Right renal pelvis (tissue), 4 donors: ENCODE measurements at regions not wholly inside any gene's neighbourhood (a gene's known extent, or its start where the extent isn't known, plus 50 kb on each side); places are given as distances from the start of the nearest gene placed in this dataset.

Experiments used
- DNase-seq, 4 donors: peaks; one replicate each; pipeline ENCODE4 v3.0.0-alpha.2; 2013; ENCODE audit warnings: low read depth in 4 of 4, low spot score in 3 of 4, missing footprints in 1 of 4

- no peak for DNase-seq
Observed at GRCh38 chr18:54100920-54101470, 123.5 kb downstream of the MBD2 start.

DNA sequence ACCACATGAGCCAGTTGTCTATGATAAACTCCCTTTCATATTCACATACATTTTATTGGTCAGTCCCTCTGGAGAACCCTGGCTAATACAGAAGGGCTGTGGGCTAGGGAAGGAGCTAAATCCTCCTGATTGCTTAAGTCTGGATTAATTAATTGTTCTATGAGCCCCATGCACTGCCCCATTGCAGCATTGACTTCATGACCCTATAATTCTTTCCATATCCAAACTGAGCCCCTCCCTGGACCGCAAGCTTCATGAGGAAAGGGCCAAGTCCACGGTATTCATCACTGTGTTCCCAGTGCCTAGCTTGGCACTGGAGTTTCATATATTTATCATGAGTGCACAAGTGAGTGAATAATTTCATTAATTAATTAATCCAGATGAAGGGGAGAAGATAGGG lies 124.0 kb downstream of the MBD2 start:
- DNase-seq: no peak

DNA sequence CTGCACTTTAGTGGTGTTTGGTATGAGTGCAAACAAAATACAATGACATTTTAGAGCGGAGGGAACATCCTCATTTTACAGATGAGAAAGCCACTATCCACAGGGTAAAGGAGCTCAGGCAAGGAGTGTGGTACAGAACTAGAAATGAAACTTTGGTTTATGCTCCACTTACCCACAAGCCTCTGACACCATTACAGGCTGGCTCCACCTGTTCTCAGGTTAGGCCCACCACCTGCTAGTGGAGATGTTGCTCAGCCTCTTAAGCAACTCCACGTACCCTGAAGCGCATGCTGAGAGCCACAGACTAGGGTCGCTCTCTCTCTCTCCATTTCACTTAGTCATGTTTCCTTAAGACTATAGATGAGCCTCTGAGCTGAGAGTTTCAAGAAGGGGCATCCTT lies 130.0 kb downstream of the MBD2 start:
- DNase-seq: no peak

DNA sequence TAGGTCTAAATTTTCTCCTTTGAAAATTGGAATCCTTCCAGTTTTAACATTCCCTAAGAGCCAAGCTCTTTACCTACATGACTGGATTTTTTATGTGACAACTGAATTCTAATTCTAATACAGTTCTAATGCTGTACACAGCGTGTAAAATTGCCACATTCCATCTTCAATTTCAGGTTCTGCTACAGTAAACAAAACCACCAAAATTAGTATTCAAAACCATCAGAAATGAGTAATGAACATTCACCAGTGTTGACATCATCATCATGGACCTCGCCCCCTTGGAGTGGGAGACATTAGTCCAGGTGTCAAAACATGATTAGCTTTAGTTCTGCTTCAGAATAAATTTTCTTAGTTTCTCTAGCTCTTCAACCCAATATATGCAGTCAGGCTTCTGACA lies 133.6 kb downstream of the MBD2 start:
- no peak for DNase-seq

- no peak for DNase-seq
Observed at GRCh38 chr18:54089749-54090459, 134.6 kb downstream of the MBD2 start.

- DNase-seq: no peak
Observed at GRCh38 chr18:54086863-54087262, 137.6 kb downstream of the MBD2 start.

DNA sequence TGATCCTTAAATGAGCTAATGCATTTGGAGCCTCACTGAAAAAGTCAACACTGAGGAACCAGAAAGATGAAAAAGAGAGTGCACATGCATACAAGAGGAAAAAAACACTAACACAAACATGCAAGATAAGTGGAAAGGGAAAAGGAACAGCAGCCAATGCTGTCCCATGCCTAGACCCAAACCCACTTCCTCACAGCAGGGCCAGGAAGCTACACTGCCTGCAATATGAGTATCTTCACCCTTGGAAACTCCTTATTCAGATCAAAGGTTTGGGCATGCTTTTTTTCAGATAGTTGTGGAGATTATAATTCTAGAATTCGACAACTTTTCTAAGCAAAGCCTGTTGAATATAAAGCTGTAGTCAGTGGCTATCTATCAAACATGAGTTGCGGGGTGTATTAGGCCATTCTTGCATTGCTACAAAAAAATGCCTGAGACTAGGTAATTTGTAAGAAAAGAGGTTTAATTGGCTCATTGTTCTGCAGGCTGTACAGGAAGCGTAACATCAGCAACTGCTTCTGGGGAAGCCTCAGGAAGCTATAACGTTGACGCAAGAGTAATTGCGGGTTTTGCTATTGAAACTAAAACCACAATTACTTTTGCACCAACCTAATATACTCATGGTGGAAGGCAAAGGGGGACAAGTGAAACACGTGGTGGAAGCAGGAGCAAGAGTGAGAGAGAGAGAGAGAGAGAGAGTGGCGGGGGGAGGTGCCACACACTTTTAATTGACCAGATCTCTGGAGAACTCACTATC lies 138.2 kb downstream of the MBD2 start:
- no peak for DNase-seq

- DNase-seq: no peak
Observed at GRCh38 chr18:54080858-54081257, 143.6 kb downstream of the MBD2 start.

DNA sequence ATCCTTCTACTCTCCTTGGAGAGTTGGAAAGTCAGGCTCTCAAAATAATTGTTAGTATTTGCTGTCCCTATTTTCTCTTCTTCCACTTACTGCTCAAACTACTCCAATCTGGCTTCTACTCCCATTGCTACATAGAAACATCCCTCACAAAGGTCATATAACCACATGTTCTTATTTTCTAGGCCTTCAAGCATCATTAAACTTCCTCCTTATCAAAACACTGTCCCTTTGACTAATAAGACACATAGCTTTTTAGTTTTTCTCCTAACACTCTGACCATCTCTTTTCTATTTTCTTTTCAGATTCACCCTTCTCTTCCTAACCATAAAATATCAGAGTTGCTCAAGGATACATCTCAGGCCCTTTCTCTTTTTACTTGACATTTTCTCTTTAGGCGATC lies 148.3 kb downstream of the MBD2 start:
- DNase-seq: peak in 1 of 4 donors; percentile 8

DNA sequence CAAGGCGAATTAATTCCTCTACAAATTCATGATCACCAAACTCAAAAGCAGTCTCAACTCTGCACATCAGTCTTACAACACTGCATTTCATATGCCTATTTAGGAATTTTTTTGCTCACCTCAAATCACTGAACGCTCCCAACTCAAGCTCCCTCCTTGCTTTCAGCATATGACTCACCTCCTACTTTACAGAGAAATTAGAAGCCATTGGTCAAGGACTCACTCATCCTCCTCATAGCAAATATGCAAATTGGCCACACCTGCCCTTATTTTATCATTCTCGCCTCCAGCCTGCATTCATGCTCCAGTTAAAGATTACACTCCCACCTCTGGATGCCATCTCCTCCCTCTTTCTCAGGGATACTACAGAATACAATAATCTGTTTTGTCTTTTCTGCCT lies 148.8 kb downstream of the MBD2 start:
- no peak for DNase-seq

DNA sequence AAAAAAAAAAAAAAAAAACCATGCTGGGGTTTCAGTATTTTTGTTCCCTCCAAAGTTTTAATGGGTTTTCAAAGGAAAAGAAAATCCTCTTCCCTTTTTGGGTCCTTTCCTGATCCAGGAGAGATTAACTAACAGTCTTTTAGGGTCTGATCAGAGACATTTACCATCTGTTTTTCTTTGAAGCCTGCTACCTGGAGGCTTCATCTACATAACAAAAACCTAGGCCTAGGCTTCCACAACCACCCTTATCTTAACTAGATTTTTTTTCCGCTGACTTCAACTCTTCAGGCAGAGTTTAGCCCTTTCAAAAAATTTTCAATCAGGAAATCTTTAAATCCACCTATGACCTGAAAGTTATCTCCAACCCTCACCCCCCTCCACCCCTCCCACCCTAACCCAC lies 154.7 kb downstream of the MBD2 start:
- no peak for DNase-seq

- no peak for DNase-seq
Observed at GRCh38 chr18:54060343-54061005, 164.0 kb downstream of the MBD2 start.

DNA sequence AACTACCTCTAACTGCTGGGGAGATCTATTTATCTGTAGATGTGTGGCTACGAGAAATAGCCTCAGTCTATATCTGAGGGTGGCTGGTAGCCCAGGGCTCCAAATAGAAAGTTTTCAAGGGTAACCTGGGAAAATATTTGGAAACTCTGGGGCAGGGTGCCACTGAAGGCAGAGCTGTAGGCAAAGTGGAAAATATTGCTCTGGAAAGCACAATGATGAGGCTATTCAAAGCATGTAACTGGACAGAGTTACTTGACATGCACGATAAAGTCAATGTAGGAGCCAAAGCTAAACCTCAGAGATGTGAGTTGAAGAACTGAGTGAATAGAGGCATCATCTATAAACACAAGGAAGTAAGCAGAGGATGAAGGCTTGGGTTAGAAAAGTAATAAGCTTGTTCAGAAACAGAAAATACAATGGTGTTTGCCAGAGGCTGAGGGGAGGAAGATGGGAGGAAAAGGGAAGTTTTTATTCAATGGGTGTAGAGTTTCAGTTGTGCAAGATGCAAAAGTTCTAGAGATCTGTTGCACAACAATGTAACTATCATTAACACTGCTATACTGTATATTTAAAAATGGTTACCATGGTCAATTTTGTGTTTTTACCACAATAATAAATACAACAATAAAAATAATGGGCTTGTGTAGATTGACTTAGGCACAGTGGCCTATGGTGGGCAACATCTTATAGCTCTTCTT lies 171.6 kb downstream of the MBD2 start:
- DNase-seq: no peak

GRCh38 chr18:54052259-54052658 lies 172.2 kb downstream of the MBD2 start:
- no peak for DNase-seq

- DNase-seq: no peak
Observed at GRCh38 chr18:54043484-54044251, 180.8 kb downstream of the MBD2 start.

DNA sequence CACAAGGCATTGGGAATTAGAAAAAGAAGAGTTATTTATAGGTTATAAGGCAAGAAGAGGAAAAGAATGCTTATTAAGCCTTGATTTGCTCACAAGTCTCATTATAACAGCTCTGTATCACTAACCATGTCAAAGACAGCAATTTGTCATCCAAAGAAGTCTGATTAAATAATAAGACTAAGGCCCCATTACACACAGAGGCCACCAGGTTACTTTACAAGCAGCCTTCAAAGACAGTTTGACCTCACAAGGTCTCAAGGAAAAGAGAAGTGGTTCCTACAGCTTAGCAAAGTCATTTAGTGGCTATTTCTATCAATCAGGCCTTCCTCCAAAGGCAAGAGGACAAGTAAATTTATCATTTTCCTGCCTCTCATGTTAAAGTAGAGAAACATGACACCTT lies 188.5 kb downstream of the MBD2 start:
- no peak for DNase-seq

- no peak for DNase-seq
Observed at GRCh38 chr18:54033052-54033451, 191.4 kb downstream of the MBD2 start.

DNA sequence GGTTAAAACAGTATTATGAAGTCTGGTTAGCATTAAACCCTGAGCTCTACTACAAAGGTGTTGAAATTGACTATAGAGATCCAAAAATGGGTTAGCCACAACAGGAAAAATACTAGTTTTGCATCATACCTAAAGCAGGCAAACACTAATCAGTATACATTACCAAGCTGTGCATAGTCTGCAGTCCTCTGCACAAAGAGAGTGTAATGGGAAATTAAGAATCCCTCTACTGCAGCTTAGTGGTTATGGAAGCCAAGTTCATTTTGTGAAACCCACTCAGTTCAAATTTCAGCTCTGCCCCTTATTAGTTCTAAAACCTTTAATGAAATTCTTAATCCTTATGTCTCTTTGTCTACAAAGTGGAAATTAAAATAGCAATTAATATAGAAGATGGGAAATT lies 192.1 kb downstream of the MBD2 start:
- no peak for DNase-seq

GRCh38 chr18:54031243-54031642 lies 193.2 kb downstream of the MBD2 start:
- no peak for DNase-seq

DNA sequence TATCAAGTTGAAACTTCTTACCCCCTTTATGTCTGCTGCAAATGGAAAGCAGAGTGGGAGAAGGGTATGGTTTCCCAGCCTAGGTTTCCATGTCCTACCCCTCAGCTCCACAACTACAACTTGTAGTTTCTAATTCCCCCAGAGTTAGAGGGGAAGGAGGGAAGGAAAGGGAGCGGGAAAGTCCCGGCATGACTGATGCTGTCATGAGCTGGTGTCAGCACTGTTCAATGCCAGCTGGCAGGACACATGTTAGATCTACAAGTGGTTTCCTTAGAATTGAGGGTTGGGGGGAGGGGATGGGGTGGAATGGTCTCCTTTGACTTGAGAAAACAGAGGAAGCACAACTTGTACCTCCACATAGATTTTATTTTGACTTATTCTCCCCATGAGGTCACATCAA lies 194.0 kb downstream of the MBD2 start:
- no peak for DNase-seq
